SJCRH30 (cell line): ENCODE measurements at regions not wholly inside any gene's neighbourhood (a gene's known extent, or its start where the extent isn't known, plus 50 kb on each side); places are given as distances from the start of the nearest gene placed in this dataset.

Experiments
- DNase-seq, 2 experiments: peaks; one replicate each; pipeline ENCODE4 v3.0.0-alpha.2; 2015 to 2020
- H3K27ac ChIP-seq: fragments of 250-450 bp; sonication (Bioruptor Pico); 2 replicates; pipeline ENCODE4 v1.5.1; 2020; ENCODE audit warnings: mild to moderate bottlenecking, moderate library complexity
- H3K27me3 ChIP-seq: fragments of 250-450 bp; sonication (Bioruptor Pico); 2 replicates; pipeline ENCODE4 v1.5.1; 2020; ENCODE audit warnings: mild to moderate bottlenecking, moderate library complexity
- H3K36me3 ChIP-seq: fragments of 250-450 bp; sonication (Bioruptor Pico); 2 replicates; pipeline ENCODE4 v1.5.1; 2020; ENCODE audit warnings: mild to moderate bottlenecking, moderate library complexity
- H3K4me1 ChIP-seq: fragments of 250-450 bp; sonication (Bioruptor Pico); 2 replicates; pipeline ENCODE4 v1.5.1; 2020; ENCODE audit warnings: mild to moderate bottlenecking, moderate library complexity
- H3K4me3 ChIP-seq: fragments of 250-450 bp; sonication (Bioruptor Pico); 2 replicates; pipeline ENCODE4 v1.5.1; 2020; ENCODE audit warnings: mild to moderate bottlenecking, moderate library complexity
- H3K9me3 ChIP-seq: fragments of 250-450 bp; sonication (Bioruptor Pico); replicated peaks from 2 replicates; pipeline ENCODE4 v1.5.1; 2020; ENCODE audit warnings: mild to moderate bottlenecking, moderate library complexity

DNA sequence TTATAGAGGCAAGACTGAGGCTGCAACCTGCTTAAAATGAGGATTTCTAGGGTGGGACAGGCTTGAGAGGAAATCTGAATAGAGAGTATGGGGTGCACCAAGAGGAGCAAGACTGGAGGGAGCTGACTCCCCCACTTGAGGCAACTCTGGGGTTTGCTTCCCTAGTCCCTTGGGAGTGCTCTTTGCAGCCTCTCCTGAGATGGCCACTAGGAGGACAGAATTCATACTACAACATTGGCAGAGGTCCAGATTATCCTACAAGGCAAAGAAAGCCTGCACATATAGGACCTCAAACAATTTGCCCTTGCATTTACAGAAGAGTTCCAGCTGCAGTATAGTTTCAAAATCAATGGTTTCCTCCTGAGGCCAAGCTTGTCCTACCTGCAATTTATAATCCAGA is 830.9 kb downstream of the TECRL start:
- Histone ChIP-seq H3K27me3 (no peaks in the 10 kb centered on the region), H3K4me3 (no peak overlapping the region), H3K27ac (no peak overlapping the region), H3K4me1 (no peaks in the 10 kb centered on the region; the same call in 1 of the 2 replicates), H3K36me3 (no peaks in the 10 kb centered on the region), H3K9me3 (no peaks in the 10 kb centered on the region)
- peak in 1 of 2 experiments; percentile 36 for DNase-seq

DNA sequence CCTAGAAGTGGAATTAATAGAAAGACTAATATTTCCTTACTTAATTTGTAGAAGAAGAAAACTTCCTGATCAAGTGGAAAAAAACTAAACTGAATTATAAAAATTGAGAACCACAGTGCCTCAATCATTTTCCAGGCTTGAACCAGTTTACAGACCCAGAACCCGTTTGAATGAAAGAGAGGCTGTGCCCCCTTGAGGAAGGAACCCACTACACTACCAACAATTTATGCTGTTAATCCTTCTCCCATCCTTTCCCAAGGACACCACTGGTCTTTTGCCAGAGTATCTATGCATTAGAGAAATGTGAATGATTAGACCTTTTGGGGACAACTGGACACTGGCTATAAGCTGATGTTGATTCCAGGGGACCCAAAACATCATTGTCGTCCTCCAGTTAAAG is 842.6 kb downstream of the TECRL start:
- H3K36me3 ChIP-seq = no peaks in the 10 kb centered on the region
- H3K27me3 ChIP-seq = no peaks in the 10 kb centered on the region
- H3K4me1 ChIP-seq = no peaks in the 10 kb centered on the region
- no peak overlapping the region for H3K27ac ChIP-seq
- H3K4me3 ChIP-seq = no peak overlapping the region
- DNase-seq = no peak
- H3K9me3 ChIP-seq = 0 out of 2 replicates have a peak, but pooled peaks cover 3% of the 10 kb centered on the region

DNA sequence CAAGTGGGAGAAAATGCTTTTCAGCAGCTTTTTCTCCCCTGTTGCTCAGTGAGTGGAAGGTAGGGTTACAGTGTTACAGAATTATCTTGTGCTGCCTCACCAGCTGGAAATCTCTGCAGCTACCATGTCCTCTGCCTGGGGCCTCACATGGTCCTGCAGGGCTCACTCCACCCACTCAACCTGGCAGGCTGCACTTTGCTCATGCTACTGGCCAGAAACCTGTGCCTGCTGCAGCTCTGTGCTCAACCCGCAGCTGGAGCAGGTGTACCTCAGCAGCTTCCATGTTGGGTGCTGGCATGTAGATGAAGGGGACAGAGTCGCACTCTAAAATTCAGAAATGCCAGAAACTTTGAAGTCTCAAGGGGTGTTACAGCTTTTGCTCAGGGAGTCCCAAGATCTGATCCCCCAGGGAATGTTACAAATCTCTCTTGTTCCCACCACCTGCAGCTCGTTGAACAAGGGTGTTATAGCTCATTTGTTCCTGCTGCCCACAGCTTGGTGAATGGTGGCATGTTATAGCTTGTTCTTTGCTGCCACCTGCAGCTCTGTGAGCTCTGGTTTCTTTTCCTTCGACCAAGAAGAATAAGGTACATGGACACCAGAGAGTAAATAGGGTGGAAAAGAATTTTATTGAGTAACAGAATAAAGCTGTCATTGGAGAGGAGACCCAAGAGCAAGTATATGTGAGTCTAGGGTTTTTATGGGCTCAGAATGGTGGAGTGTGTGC is 845.8 kb downstream of the TECRL start:
- H3K4me3 ChIP-seq = no peak overlapping the region
- no peak overlapping the region for H3K27ac ChIP-seq
- no peaks in the 10 kb centered on the region for H3K4me1 ChIP-seq
- DNase-seq = no peak
- H3K27me3 ChIP-seq = no peaks in the 10 kb centered on the region
- no peaks in the 10 kb centered on the region for H3K9me3 ChIP-seq
- no peaks in the 10 kb centered on the region for H3K36me3 ChIP-seq

DNA sequence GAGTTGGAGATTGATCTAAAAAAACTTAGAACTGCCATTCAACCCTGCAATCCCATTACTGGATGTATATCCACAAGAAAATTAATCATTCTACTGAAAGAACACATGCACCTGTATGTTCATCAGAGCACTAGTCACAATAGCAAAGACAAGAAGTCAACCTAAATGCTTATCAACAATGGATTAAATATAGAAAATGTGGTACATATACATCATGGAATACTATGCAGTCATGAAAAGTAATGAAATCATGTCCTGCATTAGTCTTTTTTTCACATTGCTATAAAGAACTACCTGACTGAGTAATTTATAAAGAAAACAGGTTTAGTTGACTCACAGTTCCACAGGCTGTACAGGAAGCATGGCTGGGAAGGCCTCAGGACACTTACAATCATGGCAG is 850.5 kb downstream of the TECRL start:
- H3K27ac ChIP-seq = no peak overlapping the region
- H3K4me3 ChIP-seq = no peak overlapping the region
- H3K36me3 ChIP-seq = no peaks in the 10 kb centered on the region
- no peak for DNase-seq
- H3K27me3 ChIP-seq = no peaks in the 10 kb centered on the region
- H3K9me3 ChIP-seq = no peaks in the 10 kb centered on the region
- H3K4me1 ChIP-seq = no peaks in the 10 kb centered on the region

DNA sequence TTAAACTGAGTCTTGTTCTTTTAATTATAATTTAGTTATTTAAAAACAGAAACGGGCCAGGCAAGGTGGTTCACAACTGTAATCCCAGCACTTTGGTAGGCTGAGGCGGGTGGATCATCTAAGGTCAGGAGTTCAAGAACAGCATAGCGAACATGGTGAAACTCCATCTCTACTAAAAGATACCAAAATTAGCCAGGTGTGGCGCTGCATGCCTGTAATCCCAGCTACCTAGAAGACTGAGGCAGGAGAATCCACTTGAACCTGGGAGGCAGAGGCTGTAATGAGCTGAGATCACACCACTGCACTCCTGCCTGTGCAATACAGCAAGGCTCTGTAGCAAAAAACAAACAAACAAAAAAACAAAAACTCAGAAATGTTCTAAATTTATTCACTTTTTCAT is 852.9 kb downstream of the TECRL start:
- no peak overlapping the region for H3K27ac ChIP-seq
- no peaks in the 10 kb centered on the region for H3K36me3 ChIP-seq
- H3K4me1 ChIP-seq = no peaks in the 10 kb centered on the region
- no peak overlapping the region for H3K4me3 ChIP-seq
- H3K27me3 ChIP-seq = no peaks in the 10 kb centered on the region
- no peaks in the 10 kb centered on the region for H3K9me3 ChIP-seq
- peak in 1 of 2 experiments; percentile 18 for DNase-seq

DNA sequence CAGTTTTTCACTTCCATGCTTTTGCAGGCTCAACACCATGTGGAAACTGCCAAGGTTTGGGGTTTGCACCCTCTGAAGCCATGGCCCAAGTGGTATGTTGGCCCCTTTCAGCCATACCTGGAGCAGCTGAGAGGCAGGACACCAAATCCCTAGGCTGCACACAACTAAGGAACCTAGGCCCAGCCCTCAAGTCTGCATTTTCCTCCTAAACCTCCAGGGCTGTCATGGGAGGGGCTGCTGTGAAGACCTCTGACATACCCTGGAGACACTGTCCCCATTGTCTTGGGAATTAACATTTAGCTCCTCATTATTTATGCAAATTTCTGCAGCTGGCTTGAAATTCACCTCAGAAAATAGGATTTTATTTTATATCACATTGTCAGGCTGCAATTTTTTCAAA is 856.1 kb downstream of the TECRL start:
- DNase-seq = no peak
- no peak overlapping the region for H3K27ac ChIP-seq
- H3K4me3 ChIP-seq = no peak overlapping the region
- no peaks in the 10 kb centered on the region for H3K4me1 ChIP-seq
- no peaks in the 10 kb centered on the region for H3K9me3 ChIP-seq
- H3K36me3 ChIP-seq = no peaks in the 10 kb centered on the region
- H3K27me3 ChIP-seq = no peaks in the 10 kb centered on the region

DNA sequence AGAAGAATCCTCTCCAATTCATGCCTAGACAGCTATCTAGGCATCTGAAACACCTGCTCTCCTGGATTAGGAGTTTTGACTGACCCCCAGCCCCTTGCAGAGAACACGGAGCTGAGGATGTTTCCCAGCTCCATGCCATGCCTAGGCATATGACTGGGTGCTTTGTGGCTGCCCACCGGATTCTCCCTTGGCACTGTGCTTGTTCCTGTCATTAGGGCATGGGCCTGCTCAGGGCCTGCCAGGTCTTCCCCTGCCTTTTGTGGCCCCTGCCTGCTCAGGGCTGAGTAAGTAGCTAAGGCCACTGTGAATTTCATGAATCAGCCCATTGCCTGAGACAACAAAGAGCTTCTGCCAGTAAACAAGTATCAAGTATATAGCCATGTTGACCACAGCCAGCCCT is 867.4 kb downstream of the TECRL start:
- no peaks in the 10 kb centered on the region for H3K9me3 ChIP-seq
- no peaks in the 10 kb centered on the region for H3K36me3 ChIP-seq
- H3K27me3 ChIP-seq = no peaks in the 10 kb centered on the region
- H3K27ac ChIP-seq = no peak overlapping the region
- no peak for DNase-seq
- H3K4me3 ChIP-seq = no peak overlapping the region
- no peaks in the 10 kb centered on the region for H3K4me1 ChIP-seq

DNA sequence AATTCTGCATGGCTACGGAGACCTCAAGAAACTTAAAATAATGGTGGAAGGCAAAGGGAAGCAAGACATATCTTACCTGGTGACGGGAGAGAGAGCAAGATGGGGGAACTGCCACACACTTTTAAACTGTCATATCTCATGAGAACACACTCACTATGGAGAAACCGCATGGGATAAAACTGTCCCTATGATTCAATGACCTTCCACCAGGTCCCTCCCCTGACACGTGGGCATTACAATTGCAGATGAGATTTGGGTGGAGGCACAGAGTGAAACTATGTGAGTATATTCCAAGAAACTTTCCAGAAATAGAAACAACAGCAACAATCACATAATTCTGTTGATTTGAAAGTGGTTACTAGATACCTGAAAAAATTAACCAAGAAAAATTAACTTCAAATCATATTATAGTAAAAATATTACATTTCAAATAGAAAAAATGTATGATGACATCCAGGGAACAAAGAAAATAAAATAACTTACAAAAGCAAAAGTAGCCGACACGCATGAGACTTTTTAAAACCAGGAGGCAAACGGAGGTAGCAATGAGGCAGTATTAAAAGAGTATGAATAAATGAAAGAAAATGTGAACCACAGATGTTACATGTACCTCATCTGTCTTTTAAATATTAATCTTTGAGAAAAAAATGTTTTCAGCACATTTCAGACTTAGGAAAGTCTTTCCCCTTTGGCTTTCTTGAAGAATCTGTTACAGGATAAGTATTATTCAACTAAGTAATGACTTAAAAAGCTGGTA is 879.5 kb downstream of the TECRL start:
- Histone ChIP-seq H3K4me1 (no peaks in the 10 kb centered on the region), H3K4me3 (no peak overlapping the region), H3K27me3 (no peaks in the 10 kb centered on the region), H3K9me3 (no peaks in the 10 kb centered on the region), H3K36me3 (no peaks in the 10 kb centered on the region), H3K27ac (no peak overlapping the region)
- no peak for DNase-seq

DNA sequence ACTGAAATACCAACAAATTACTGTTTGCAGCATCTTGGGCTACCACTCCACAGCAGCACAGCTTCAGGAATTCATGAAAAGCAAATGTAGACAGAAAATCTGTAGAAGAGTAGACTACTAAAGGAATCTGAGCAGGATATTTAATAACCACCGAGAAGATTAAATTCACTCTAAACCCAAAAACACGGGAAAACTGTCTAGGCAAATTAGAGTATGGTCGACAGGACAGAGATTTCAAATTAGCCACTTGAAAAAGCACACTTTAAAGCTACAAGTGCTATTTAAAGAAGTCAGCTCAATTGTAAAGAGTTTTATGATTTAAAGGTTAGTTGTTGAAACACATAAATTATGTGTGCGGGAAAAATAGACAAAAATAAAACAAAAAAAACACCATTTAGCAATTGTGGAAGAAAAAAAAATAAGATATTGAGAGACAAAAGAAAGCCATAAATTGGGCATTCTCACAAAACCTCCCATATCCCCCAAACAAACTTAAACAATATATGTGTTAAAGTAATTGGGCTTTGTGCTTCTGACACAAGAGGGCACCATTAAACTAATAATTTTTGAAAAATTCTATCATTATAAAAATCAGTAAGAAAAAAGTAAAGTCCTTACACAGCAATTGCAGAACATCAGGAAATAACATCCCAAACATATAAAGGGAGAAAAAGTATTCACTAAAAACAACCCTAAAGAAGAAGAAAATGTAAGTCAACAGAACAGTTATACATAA is 880.8 kb downstream of the TECRL start:
- Histone ChIP-seq H3K36me3 (no peaks in the 10 kb centered on the region), H3K9me3 (no peaks in the 10 kb centered on the region), H3K4me1 (no peaks in the 10 kb centered on the region), H3K27me3 (no peaks in the 10 kb centered on the region), H3K4me3 (no peak overlapping the region), H3K27ac (no peak overlapping the region)
- peak in 1 of 2 experiments; percentile 33 for DNase-seq

DNA sequence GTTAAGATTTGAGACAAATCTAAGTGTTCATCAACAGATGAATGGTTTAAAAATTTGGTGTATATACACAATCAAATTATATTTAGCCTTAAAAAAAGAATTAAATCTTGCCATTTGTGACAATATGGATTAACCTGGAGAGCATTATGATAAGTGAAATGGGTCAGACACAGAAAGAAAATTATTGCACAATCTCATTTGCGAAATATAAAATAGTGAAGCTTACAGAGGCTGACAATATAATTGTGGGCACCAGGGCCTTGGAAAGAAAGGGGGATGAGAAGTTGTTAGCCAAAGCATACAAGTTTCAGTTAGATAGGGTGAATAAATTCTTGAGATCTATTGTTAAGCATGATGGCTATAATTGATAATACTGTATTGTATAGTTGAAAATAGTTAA is 883.0 kb downstream of the TECRL start:
- Histone ChIP-seq H3K4me1 (no peaks in the 10 kb centered on the region), H3K4me3 (no peak overlapping the region), H3K36me3 (no peaks in the 10 kb centered on the region), H3K27me3 (no peaks in the 10 kb centered on the region), H3K9me3 (no peaks in the 10 kb centered on the region), H3K27ac (no peak overlapping the region)
- DNase-seq = no peak

DNA sequence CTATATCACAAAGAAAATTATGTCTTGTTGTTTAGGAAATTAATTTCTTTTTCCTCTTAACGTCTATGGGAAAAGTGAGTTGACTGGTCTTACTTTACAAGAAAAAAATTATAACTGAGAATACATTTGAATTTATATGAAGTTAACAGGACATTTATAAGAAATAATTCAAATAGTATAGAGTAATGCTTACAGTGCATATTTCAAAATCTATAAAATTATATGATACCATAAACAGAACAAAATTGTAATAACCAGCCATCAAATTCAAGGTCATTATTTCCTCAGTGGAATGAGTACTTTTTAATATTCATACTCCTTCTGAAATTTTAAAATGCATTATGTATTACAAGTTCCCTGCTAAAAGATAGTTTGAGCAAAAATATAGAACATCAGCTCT is 884.5 kb downstream of the TECRL start:
- H3K4me3 ChIP-seq = no peak overlapping the region
- no peak for DNase-seq
- H3K36me3 ChIP-seq = no peaks in the 10 kb centered on the region
- H3K9me3 ChIP-seq = no peaks in the 10 kb centered on the region
- H3K27ac ChIP-seq = no peak overlapping the region
- no peaks in the 10 kb centered on the region for H3K4me1 ChIP-seq
- H3K27me3 ChIP-seq = no peaks in the 10 kb centered on the region

DNA sequence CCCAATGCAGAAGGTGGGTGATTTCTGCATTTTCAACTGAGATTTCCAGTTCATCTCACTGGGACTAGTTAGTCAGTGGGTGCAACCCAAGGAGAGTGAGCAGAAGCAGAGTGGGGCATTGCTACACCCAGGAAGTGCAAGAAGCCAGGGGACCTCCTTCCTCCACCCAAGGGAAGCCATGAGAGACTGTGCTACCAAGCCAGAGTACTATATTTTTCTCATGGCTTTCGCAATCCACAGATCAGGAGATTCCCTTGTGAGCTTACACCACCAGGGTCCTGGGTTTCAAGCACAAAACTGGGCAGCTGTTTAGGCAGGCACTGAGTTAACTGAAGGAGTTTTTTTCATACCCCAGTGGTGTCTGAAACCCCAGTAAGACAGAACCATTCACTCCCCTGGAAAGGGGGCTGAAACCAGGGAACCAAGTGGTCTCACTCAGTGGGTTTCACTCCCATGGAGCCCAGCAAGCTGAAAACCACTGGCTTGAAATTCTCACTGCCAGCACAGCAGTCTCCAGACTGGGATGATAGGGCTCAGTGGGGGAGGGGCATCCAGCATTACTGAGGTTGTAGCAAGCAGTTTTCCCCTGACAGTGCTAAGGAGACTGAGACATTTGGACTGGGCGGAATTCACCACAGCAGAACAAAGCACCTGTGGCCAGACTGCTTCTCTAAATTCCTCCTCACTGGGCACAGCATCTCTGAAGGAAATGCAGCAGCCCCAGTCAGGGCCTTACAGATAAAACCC is 903.4 kb downstream of the TECRL start:
- Histone ChIP-seq H3K4me1 (no peaks in the 10 kb centered on the region), H3K9me3 (no peaks in the 10 kb centered on the region), H3K36me3 (no peaks in the 10 kb centered on the region), H3K27ac (no peak overlapping the region), H3K27me3 (no peaks in the 10 kb centered on the region), H3K4me3 (no peak overlapping the region)
- DNase-seq = no peak

DNA sequence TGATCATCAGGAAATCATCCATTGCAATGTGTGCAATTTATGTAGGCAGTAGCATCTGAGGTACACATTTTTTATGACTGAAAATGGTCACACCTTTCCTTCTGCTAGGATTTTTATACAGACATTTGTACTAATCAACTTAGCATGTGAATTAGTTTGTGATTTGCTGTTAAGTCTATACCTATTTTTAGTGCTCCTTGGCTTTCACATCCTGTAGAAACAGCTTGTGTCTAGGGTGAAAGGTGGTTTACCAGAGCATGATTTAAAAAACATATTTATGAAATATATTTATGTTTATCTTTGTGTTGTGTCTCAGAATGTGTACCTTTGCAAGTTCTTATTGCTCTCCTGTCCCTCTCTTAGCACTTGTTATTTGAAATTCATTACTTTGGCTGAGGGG is 916.0 kb downstream of the TECRL start:
- Histone ChIP-seq H3K27me3 (no peaks in the 10 kb centered on the region), H3K36me3 (no peaks in the 10 kb centered on the region), H3K4me3 (no peak overlapping the region), H3K9me3 (no peaks in the 10 kb centered on the region), H3K27ac (no peak overlapping the region), H3K4me1 (no peaks in the 10 kb centered on the region)
- DNase-seq = no peak

DNA sequence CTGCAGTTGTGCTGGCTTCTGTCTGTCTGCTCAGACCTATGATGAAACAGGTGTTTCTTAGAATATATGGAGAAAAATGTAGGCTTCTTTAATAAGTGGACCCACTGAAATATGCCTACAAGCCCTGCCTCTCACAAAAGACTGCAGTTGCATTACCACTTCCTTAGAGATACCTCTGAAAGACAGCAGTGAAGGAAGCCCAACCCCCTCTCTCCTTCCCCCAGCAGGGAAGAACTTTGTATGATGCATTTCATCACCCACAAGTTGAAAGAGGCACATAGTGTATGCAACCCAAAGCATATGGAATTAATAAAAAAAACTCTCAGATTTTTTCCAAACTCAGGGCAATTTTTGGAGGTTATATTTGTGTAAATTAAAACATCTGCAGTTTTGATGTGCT is 916.7 kb downstream of the TECRL start:
- no peak for DNase-seq
- Histone ChIP-seq H3K27me3 (no peaks in the 10 kb centered on the region), H3K4me3 (no peak overlapping the region), H3K4me1 (no peaks in the 10 kb centered on the region), H3K36me3 (no peaks in the 10 kb centered on the region), H3K9me3 (no peaks in the 10 kb centered on the region), H3K27ac (no peak overlapping the region)

DNA sequence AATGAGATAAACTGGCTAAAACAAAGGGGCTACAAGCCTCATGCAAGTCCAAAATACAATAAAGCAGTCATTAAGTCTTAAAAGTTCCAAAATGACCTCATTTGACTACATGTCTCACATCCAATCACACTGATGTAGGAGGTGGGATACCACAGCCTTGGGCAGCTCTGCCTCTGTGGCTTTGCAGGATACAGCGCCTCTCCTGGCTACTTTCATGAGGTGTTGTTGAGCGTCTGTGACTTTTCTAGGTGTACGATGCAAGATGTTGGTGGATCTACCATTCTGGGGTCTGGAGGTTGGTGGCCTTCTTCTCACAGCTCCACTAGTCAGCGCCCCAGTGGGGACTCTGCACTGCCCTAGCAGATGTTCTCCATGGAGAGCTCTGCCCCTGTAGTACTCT is 944.9 kb downstream of the TECRL start:
- Histone ChIP-seq H3K27ac (no peak overlapping the region), H3K4me1 (no peaks in the 10 kb centered on the region), H3K9me3 (no peaks in the 10 kb centered on the region), H3K27me3 (no peaks in the 10 kb centered on the region), H3K4me3 (no peak overlapping the region), H3K36me3 (no peaks in the 10 kb centered on the region)
- DNase-seq = no peak
